Rectal smooth muscle tissue (tissue), 1 donor: ENCODE measurements at regions not wholly inside any gene's neighbourhood (a gene's known extent, or its start where the extent isn't known, plus 50 kb on each side); places are given as distances from the start of the nearest gene placed in this dataset.
"Not testable (repeated sequence)": the region's sequence is repeated elsewhere in the genome, so short reads cannot be mapped to it uniquely, and the experiment has no call there.

Experiments
- H3K27ac ChIP-seq: one replicate; pipeline ENCODE4 v1.7.0; 2013; ENCODE audit warnings: low read depth, low read length, inconsistent platforms
- H3K27me3 ChIP-seq: one replicate; pipeline ENCODE4 v1.7.0; 2013; ENCODE audit warnings: low read length; ENCODE audit not compliant: control insufficient read depth, insufficient read depth
- H3K36me3 ChIP-seq: one replicate; pipeline ENCODE4 v1.7.0; 2013; ENCODE audit warnings: low read length; ENCODE audit not compliant: control insufficient read depth, insufficient read depth
- H3K4me1 ChIP-seq: one replicate; pipeline ENCODE4 v1.7.0; 2013; ENCODE audit warnings: low read length; ENCODE audit not compliant: control insufficient read depth, insufficient read depth
- H3K4me3 ChIP-seq: one replicate; pipeline ENCODE4 v1.7.0; 2013; ENCODE audit warnings: low read length
- H3K9ac ChIP-seq: one replicate; pipeline ENCODE4 v1.7.0; 2013; ENCODE audit warnings: low read length

DNA sequence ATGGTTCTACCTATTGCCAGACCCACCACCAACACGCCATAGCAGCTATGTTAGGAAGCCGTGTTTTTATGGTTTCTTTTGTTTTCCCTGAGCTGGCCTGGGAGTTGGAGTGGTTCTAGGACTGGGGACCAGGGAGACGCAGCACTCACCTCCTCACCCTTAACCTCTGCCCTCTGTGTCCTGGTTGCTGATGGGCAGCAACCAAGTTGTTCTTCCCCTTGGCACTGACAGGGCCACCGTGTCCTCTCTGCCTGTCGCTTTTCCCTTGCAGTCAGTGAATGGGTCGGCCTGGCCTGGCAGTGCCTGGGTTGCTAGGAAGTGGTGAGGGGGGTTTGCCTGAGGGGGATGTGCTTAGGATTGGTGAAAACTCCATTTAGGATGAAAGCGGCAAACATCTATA, 197.1 kb upstream of the GATA6 start:
- Histone ChIP-seq H3K27ac (no peak overlapping the region), H3K27me3 (no peaks in the 10 kb centered on the region), H3K36me3 (no peaks in the 10 kb centered on the region), H3K4me1 (no peaks in the 10 kb centered on the region), H3K4me3 (no peak overlapping the region), H3K9ac (no peak overlapping the region)

GRCh38 chr18:21975954-21976353, 193.4 kb upstream of the GATA6 start:
- not testable (repeated sequence) for H3K27me3 ChIP-seq, H3K27ac ChIP-seq, H3K36me3 ChIP-seq, H3K4me3 ChIP-seq, H3K4me1 ChIP-seq, H3K9ac ChIP-seq

DNA sequence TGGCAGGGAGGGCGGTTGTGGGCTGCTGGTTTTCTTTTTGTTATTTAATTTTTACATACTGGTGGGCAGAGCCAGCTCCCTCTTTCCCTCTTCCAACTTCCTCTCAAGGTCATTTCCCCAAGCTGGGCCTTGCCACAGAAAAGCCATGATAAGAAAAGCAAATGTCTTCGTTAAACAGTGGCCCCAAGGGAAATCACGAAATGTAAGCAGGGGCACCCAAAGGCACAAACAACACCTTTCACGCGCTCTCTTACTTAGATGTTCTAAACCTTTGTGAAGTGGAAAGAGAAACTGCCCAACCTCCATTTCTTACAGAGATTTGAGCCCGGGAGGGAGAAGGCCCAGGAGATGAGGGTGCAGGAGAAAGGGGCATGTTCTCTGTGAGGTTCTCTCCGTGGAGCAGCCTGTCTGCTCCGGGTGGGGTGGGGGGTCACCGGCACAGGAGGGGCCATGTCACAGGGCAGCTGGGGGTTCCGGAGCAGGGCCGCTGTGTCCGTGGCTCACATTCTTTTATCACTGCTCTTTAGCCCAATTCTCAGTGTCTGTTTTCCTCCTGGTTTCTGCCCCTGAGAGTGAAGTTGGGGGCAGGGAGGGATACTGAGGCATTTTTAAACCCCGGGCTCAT, 190.7 kb upstream of the GATA6 start:
- Histone ChIP-seq H3K9ac (no peak overlapping the region), H3K36me3 (no peaks in the 10 kb centered on the region), H3K27me3 (no peaks in the 10 kb centered on the region), H3K27ac (no peak overlapping the region), H3K4me3 (no peak overlapping the region), H3K4me1 (no peaks in the 10 kb centered on the region)

DNA sequence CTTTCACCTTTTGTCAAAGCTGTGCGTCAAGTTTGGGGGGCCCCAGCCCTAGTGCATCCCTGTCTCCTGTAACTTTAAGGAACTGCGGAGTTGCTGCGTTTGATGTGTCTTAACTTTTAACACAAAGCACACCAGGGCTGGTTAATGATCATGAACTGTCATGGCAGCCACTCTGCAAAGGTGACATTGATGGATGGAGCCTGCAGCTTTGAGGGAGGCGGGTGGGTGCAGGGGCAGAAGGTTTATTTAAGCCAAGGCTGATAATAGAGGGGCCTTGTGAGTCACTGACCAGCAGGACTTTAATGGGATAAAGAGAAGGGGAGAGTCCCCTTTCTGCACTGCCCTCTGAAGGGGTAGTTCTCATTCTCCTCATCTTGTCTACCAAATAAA, 190.2 kb upstream of the GATA6 start:
- no peak overlapping the region for H3K9ac ChIP-seq
- H3K27me3 ChIP-seq, result no peaks in the 10 kb centered on the region
- no peaks in the 10 kb centered on the region for H3K36me3 ChIP-seq
- H3K4me3 ChIP-seq, result no peak overlapping the region
- no peak overlapping the region for H3K27ac ChIP-seq
- H3K4me1 ChIP-seq, result no peaks in the 10 kb centered on the region

- H3K4me1 ChIP-seq, result no peaks in the 10 kb centered on the region
- H3K36me3 ChIP-seq, result no peaks in the 10 kb centered on the region
- H3K9ac ChIP-seq, result no peak overlapping the region
- H3K27ac ChIP-seq, result no peak overlapping the region
- H3K4me3 ChIP-seq, result no peak overlapping the region
- no peaks in the 10 kb centered on the region for H3K27me3 ChIP-seq
Observed at GRCh38 chr18:21979759-21980158, 189.6 kb upstream of the GATA6 start.

GRCh38 chr18:21980744-21981143, 188.6 kb upstream of the GATA6 start:
- H3K9ac ChIP-seq, result no peak overlapping the region
- H3K4me1 ChIP-seq, result no peaks in the 10 kb centered on the region
- no peak overlapping the region for H3K27ac ChIP-seq
- no peaks in the 10 kb centered on the region for H3K27me3 ChIP-seq
- no peaks in the 10 kb centered on the region for H3K36me3 ChIP-seq
- no peak overlapping the region for H3K4me3 ChIP-seq

GRCh38 chr18:21981489-21981888, 187.9 kb upstream of the GATA6 start:
- H3K27ac ChIP-seq, H3K36me3 ChIP-seq, H3K9ac ChIP-seq, H3K4me1 ChIP-seq, H3K4me3 ChIP-seq, H3K27me3 ChIP-seq: not testable (repeated sequence)

DNA sequence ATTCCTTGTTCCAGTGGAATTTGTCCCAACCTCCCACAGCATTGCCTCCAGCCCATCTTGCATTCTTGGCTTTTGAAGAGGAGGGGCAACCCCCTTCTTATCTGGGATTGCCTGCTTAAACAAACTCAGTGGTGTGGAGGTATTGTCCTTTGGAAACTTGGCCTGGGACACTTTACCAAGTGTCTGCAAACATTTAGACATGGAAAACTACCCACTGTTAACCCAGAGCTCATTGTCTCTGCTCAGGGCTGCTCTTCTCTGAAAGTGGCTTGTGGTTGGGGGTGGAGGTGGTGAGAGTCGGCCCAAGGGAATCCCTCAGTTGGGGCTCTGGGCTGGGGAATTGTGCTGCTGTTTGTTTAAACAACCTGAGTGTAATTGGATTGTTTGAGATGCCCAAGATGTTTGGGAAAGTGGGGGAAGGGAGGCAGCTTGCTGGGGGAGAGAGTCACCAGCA, 178.3 kb upstream of the GATA6 start:
- Histone ChIP-seq H3K4me3 (no peak overlapping the region), H3K27me3 (no peaks in the 10 kb centered on the region), H3K9ac (no peak overlapping the region), H3K27ac (no peak overlapping the region), H3K4me1 (no peaks in the 10 kb centered on the region), H3K36me3 (no peaks in the 10 kb centered on the region)

DNA sequence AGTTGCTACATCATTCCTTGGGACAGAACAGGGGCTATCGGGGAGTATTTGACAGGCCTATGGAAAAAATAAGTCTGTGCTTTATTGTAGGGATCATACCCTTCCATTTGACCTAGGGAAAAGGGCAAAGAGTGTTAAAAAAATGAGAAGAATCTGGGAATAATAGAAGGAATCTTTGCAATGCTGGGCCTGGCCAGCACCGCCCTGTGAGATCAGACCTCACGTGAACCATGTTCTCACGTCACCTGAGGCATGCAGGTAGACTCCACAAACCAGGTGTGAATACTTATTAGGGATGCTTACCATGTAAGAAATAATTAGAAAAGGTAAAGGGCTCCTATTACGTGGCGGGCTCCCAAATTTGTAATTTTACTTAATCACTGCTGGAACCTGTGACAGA, 177.5 kb upstream of the GATA6 start:
- H3K27me3 ChIP-seq, result no peaks in the 10 kb centered on the region
- H3K27ac ChIP-seq, result no peak overlapping the region
- no peak overlapping the region for H3K4me3 ChIP-seq
- H3K4me1 ChIP-seq, result no peaks in the 10 kb centered on the region
- no peak overlapping the region for H3K9ac ChIP-seq
- H3K36me3 ChIP-seq, result no peaks in the 10 kb centered on the region

GRCh38 chr18:21996351-21996826, 173.0 kb upstream of the GATA6 start:
- Histone ChIP-seq H3K9ac (no peak overlapping the region), H3K27ac (no peak overlapping the region), H3K4me3 (no peak overlapping the region), H3K36me3 (no peaks in the 10 kb centered on the region), H3K27me3 (no peaks in the 10 kb centered on the region), H3K4me1 (no peaks in the 10 kb centered on the region)

GRCh38 chr18:21997207-21998143, 171.9 kb upstream of the GATA6 start:
- H3K4me1 ChIP-seq, result no peaks in the 10 kb centered on the region
- H3K27ac ChIP-seq, result no peak overlapping the region
- no peaks in the 10 kb centered on the region for H3K27me3 ChIP-seq
- no peaks in the 10 kb centered on the region for H3K36me3 ChIP-seq
- H3K4me3 ChIP-seq, result no peak overlapping the region
- H3K9ac ChIP-seq, result no peak overlapping the region

GRCh38 chr18:21998486-21998885, 170.9 kb upstream of the GATA6 start:
- Histone ChIP-seq H3K4me1 (no peaks in the 10 kb centered on the region), H3K4me3 (no peak overlapping the region), H3K9ac (no peak overlapping the region), H3K36me3 (no peaks in the 10 kb centered on the region), H3K27me3 (no peaks in the 10 kb centered on the region), H3K27ac (no peak overlapping the region)
